ENCODE measurements at regions not wholly inside any gene's neighbourhood (a gene's known extent, or its start where the extent isn't known, plus 50 kb on each side); places are given as distances from the start of the nearest gene placed in this dataset.

DNA sequence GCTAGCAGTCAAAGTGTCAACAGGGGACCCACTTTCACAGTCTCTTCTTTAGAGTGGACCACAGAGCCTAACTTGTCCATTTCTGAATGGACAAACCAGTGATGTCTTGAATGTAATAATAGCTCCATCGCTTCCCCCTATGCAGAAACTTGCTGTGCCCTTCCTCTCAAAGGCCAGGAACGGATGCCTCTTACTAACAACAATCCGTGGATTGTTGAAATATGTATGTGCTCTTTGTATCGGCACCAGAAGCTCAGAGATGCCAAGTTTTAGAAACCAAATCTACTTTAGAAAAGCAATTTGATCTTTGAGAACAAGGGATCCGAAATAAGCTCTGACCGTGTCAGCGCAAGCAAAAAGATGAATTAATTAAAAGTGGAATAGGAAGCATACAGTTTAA lies 259.5 kb upstream of the POU2AF2 start:
- peaks cover 3% of the 10 kb centered on the region for H3K27me3 Mint-ChIP-seq
- TF ChIP-seq, protein P1, sequence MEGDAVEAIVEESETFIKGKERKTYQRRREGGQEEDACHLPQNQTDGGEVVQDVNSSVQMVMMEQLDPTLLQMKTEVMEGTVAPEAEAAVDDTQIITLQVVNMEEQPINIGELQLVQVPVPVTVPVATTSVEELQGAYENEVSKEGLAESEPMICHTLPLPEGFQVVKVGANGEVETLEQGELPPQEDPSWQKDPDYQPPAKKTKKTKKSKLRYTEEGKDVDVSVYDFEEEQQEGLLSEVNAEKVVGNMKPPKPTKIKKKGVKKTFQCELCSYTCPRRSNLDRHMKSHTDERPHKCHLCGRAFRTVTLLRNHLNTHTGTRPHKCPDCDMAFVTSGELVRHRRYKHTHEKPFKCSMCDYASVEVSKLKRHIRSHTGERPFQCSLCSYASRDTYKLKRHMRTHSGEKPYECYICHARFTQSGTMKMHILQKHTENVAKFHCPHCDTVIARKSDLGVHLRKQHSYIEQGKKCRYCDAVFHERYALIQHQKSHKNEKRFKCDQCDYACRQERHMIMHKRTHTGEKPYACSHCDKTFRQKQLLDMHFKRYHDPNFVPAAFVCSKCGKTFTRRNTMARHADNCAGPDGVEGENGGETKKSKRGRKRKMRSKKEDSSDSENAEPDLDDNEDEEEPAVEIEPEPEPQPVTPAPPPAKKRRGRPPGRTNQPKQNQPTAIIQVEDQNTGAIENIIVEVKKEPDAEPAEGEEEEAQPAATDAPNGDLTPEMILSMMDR (conservative IDR thresholded peaks at IDR 0.05): no peak
- no peak overlapping the region for H3K4me3 Mint-ChIP-seq
- no peak overlapping the region for H3K27ac Mint-ChIP-seq
- no peaks in the 10 kb centered on the region for H3K9me3 Mint-ChIP-seq
- no peak for DNase-seq (ENCODE audit: extremely low spot score, unreplicated experiment)
- no peaks in the 10 kb centered on the region for H3K4me1 Mint-ChIP-seq (ENCODE audit: unreplicated experiment)
- H3K36me3 Mint-ChIP-seq: no peaks in the 10 kb centered on the region

DNA sequence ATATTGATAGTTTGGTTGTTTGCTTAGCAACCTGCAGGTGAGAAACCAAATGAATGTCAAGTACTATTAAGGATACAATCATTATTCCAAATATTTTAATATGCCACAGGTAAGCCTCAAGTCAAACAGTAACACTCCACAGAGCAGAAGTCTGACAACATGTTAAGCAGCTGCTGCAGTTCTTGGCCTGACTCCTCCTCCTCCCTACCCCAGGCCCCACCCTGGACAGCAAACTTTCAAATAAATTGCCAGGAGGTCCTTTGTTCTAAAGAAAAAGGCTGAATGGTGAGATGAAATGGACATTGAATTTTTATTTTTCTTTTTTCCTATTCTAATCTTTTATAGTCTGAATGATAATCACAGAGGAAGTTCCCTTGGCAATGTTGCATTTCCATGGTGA lies 260.0 kb upstream of the POU2AF2 start:
- H3K9me3 Mint-ChIP-seq: no peaks in the 10 kb centered on the region
- no peak overlapping the region for H3K27ac Mint-ChIP-seq

DNA sequence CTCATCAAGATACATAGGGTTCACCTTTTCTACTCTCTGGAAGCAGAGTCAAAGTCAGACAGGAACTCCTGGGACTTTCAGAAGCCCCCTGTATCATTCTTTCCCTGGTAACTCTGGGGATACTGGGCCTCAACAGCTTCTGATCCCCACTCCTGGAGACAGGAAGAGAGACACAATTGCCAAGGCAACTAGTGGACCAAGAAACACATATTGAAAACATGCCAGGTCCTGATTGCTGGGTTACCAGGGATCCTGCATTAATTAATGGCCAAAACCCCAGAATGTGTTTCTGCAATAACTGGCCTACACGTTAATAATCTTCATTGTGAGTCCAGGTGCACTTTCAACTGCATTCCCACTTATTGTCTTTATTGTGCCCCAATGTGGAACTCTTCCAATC lies 260.8 kb upstream of the POU2AF2 start:
- no peak overlapping the region for H3K27ac Mint-ChIP-seq
- no peak overlapping the region for H3K4me3 Mint-ChIP-seq
- H3K4me1 Mint-ChIP-seq (ENCODE audit: unreplicated experiment): no peaks in the 10 kb centered on the region
- peaks cover 3% of the 10 kb centered on the region for H3K27me3 Mint-ChIP-seq
- DNase-seq (ENCODE audit: extremely low spot score, unreplicated experiment): no peak
- H3K36me3 Mint-ChIP-seq: no peaks in the 10 kb centered on the region
- TF ChIP-seq, protein P1 (conservative IDR thresholded peaks at IDR 0.05): no peak
- peaks cover under 1% of the 10 kb centered on the region for H3K9me3 Mint-ChIP-seq

More for the DNA sequence above, 260.0 kb upstream of the POU2AF2 start:
- Mint-ChIP-seq H3K36me3 (no peaks in the 10 kb centered on the region), H3K4me1 (ENCODE audit: unreplicated experiment) (no peaks in the 10 kb centered on the region), H3K27me3 (peaks cover 3% of the 10 kb centered on the region), H3K4me3 (no peak overlapping the region)
- DNase-seq (ENCODE audit: extremely low spot score, unreplicated experiment): no peak
- TF ChIP-seq, protein P1 (conservative IDR thresholded peaks at IDR 0.05): no peak

DNA sequence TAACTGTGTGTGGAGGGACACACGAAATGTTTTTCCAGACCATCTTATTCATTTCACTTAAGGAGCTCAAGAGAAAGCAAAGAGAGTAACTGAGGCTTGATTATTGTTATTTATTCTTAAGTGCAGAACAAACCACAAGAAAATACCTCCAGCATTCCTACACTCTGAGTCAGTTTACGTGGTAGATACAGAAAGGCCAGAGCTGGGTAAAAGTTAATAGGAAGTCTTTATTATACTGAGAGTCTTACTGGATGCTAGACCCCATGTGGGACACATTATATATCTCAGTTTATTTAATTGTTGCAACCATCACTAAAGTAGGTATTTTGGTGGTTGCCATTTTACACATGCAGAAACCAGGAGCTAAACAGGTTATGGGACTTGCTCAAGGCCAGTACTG lies 261.4 kb upstream of the POU2AF2 start:
- H3K4me3 Mint-ChIP-seq: no peak overlapping the region
- no peak overlapping the region for H3K27ac Mint-ChIP-seq
- DNase-seq (ENCODE audit: extremely low spot score, unreplicated experiment): no peak
- no peaks in the 10 kb centered on the region for H3K36me3 Mint-ChIP-seq
- TF ChIP-seq, protein P1 (conservative IDR thresholded peaks at IDR 0.05): no peak
- peaks cover 3% of the 10 kb centered on the region for H3K27me3 Mint-ChIP-seq
- H3K4me1 Mint-ChIP-seq (ENCODE audit: unreplicated experiment): no peaks in the 10 kb centered on the region
- peaks cover 6% of the 10 kb centered on the region for H3K9me3 Mint-ChIP-seq

DNA sequence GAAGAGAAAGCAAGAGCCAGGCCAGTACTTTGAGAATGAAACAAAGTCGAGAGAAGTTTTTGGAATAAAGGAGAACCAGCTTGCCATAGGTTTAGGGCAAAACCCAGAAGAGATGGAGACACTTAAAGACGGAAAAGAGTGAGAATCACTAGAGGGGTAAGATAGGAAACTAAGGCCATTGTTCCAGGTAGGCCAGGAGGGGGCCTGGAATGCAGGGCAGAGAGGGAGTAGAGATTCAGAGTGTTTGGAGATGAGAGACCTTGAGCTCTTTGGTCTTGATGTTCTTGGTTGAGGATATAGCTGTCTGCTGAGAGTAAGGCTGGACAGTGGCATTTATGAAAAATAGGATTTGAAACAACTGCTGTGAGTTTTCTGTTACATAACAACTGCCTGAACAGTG lies 263.3 kb upstream of the POU2AF2 start:
- peaks cover 3% of the 10 kb centered on the region for H3K27me3 Mint-ChIP-seq
- TF ChIP-seq, protein P1 (conservative IDR thresholded peaks at IDR 0.05): no peak
- no peak overlapping the region for H3K4me3 Mint-ChIP-seq
- H3K9me3 Mint-ChIP-seq: peaks cover 6% of the 10 kb centered on the region
- no peak overlapping the region for H3K27ac Mint-ChIP-seq
- DNase-seq (ENCODE audit: extremely low spot score, unreplicated experiment): no peak
- H3K4me1 Mint-ChIP-seq (ENCODE audit: unreplicated experiment): no peaks in the 10 kb centered on the region
- H3K36me3 Mint-ChIP-seq: no peaks in the 10 kb centered on the region

DNA sequence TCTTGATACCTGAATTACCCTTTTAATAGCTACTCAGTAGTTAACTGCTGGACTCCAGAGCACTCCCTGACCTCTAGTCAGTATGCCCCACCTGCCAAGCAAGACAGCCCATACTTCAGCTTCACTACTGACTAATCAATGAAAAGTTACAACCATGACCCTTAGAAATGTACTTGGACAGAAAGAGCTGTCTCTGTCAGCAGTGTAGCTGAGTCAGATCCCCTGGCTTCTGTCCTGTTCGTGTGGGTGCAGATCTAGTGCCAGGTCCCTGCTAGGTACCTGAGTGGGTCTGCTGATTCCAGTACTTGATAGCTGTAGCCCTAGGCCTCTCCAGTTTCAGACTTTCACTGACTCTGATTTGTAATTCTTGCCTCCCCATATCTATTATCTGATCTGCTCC lies 265.8 kb upstream of the POU2AF2 start:
- TF ChIP-seq, protein P1 (conservative IDR thresholded peaks at IDR 0.05): no peak
- Mint-ChIP-seq H3K9me3 (peaks cover 6% of the 10 kb centered on the region), H3K4me3 (no peak overlapping the region), H3K36me3 (no peaks in the 10 kb centered on the region), H3K4me1 (ENCODE audit: unreplicated experiment) (no peaks in the 10 kb centered on the region), H3K27me3 (no peaks in the 10 kb centered on the region), H3K27ac (no peak overlapping the region)
- no peak for DNase-seq (ENCODE audit: extremely low spot score, unreplicated experiment)

Data from type B pancreatic cell (in vitro differentiated cells).